Body of pancreas (tissue), 4 donors: ENCODE measurements at regions not wholly inside any gene's neighbourhood (a gene's known extent, or its start where the extent isn't known, plus 50 kb on each side); places are given as distances from the start of the nearest gene placed in this dataset.

Source experiments
- ATAC-seq: fragments of 150-250 bp; one replicate; pipeline ENCODE4 v1.9.1; 2016
- DNase-seq, 4 donors: peaks; one replicate each; pipeline ENCODE4 v3.0.0-alpha.2; 2019
- H3K27ac ChIP-seq, 4 donors: fragments of 200-600 bp; sonication (generic); 1 replicate in 3 of 4; 2 replicates in 1 of 4; pipeline versions ENCODE4 v1.5.1 to v1.6.1; 2016 to 2019; ENCODE audit warnings: mild to moderate bottlenecking in 1 of 4, mixed read lengths in 1 of 4, moderate library complexity in 1 of 4
- H3K27me3 ChIP-seq, 2 donors: fragments of 200-600 bp; sonication (generic); one replicate each; pipeline ENCODE4 v1.6.0; 2016; ENCODE audit warnings: mild to moderate bottlenecking in 1 of 2
- H3K36me3 ChIP-seq, 2 donors: fragments of 200-600 bp; sonication (generic); replicated peaks in 1 of 2; 2 replicates each; pipeline ENCODE4 v1.5.1; 2016; ENCODE audit warnings: low read depth in 2 of 2; ENCODE audit not compliant: insufficient read depth in 1 of 2
- H3K4me1 ChIP-seq: fragments of 200-600 bp; sonication (generic); one replicate; pipeline ENCODE4 v1.6.0; 2016
- H3K4me3 ChIP-seq, 2 donors: fragments of 200-600 bp; sonication (generic); 1 replicate in 1 of 2; 2 replicates in 1 of 2; pipeline ENCODE4 v1.5.1; 2016 to 2019
- H3K9me3 ChIP-seq, 3 donors: fragments of 200-600 bp; sonication (generic); 1 replicate in 2 of 3; 2 replicates in 1 of 3; pipeline ENCODE4 v1.5.1; 2016
- CTCF ChIP-seq, 7 experiments: fragments of 450-650 bp in 4 of 7; fragments of 200-600 bp in 3 of 7; sonication (generic) in 3 of 7; IDR thresholded peaks; one replicate each; pipeline ENCODE4 v1.5.1; 2016 to 2019; ENCODE audit warnings: antibody characterized with exemption in 7 of 7
- POLR2A ChIP-seq, 3 donors: fragments of 450-650 bp; IDR thresholded peaks; one replicate each; pipeline ENCODE4 v1.6.1; 2016; ENCODE audit warnings: antibody characterized with exemption in 3 of 3, mild to moderate bottlenecking in 2 of 3
- WGBS, 2 donors: methylation state at CpG; one replicate each; pipeline ENCODE4 v1.1.5; 2017; 5-methylcytosine and 5-hydroxymethylcytosine counted together
- intact Hi-C: fragments of 100-400 bp; cut with DNase I; formaldehyde crosslinking; loops from one replicate; pipeline ENCODE4 v1.15.1; 2023

- H3K36me3 ChIP-seq, result no peaks in the 10 kb centered on the region
- H3K4me1 ChIP-seq, result no peaks in the 10 kb centered on the region
- H3K27ac ChIP-seq, result no peak overlapping the region
- 64 to 69% methylated on average over 2 of the region's 2 CpGs for WGBS, 2 donors
- DNase-seq (no peak), ATAC-seq (no peak)
- TF ChIP-seq POLR2A (IDR thresholded peaks at IDR 0.05), result no peak
- TF ChIP-seq CTCF (IDR thresholded peaks at IDR 0.05), result no peak
- no peaks in the 10 kb centered on the region for H3K27me3 ChIP-seq
- intact Hi-C loops, result no loop called here
- no peak overlapping the region for H3K4me3 ChIP-seq
- H3K9me3 ChIP-seq, result no peaks in the 10 kb centered on the region
These were observed 637.9 kb downstream of the NLGN4Y start for GRCh38 chrY:15162211-15162610.

GRCh38 chrY:15179890-15180289 is 655.6 kb downstream of the NLGN4Y start:
- DNase-seq, result no peak
- no peak for ATAC-seq
- Histone ChIP-seq H3K27ac (no peak overlapping the region), H3K9me3 (no peaks in the 10 kb centered on the region), H3K4me1 (no peaks in the 10 kb centered on the region), H3K4me3 (no peak overlapping the region), H3K36me3 (no peaks in the 10 kb centered on the region), H3K27me3 (no peaks in the 10 kb centered on the region)
- 9 to 29% methylated on average over 2 of the region's 2 CpGs for WGBS, 2 donors
- intact Hi-C loops, result no loop called here
- TF ChIP-seq CTCF (IDR thresholded peaks at IDR 0.05) (no peak), POLR2A (IDR thresholded peaks at IDR 0.05) (no peak)

GRCh38 chrY:15229056-15229455 is 704.7 kb downstream of the NLGN4Y start:
- WGBS, 2 donors, result 9 to 29% methylated on average over 2 of the region's 2 CpGs
- H3K4me1 ChIP-seq, result no peaks in the 10 kb centered on the region
- ATAC-seq (no peak), DNase-seq (no peak)
- H3K9me3 ChIP-seq, result no peaks in the 10 kb centered on the region
- TF ChIP-seq POLR2A (IDR thresholded peaks at IDR 0.05), result no peak
- no peak for TF ChIP-seq CTCF (IDR thresholded peaks at IDR 0.05)
- H3K36me3 ChIP-seq, result no peaks in the 10 kb centered on the region
- no peak overlapping the region for H3K27ac ChIP-seq
- intact Hi-C loops, result no loop called here
- H3K27me3 ChIP-seq, result no peaks in the 10 kb centered on the region
- H3K4me3 ChIP-seq, result no peak overlapping the region

GRCh38 chrY:15239596-15240132 is 715.3 kb downstream of the NLGN4Y start:
- H3K27ac ChIP-seq, result no peak overlapping the region
- TF ChIP-seq POLR2A (IDR thresholded peaks at IDR 0.05) (no peak), CTCF (IDR thresholded peaks at IDR 0.05) (no peak)
- no peak for DNase-seq
- ATAC-seq, result no peak
- intact Hi-C loops, result no loop called here
- H3K36me3 ChIP-seq, result no peaks in the 10 kb centered on the region
- H3K4me1 ChIP-seq, result no peaks in the 10 kb centered on the region
- 57% methylated on average over 1 of the region's 1 CpG for WGBS, 2 donors
- H3K9me3 ChIP-seq, result no peaks in the 10 kb centered on the region
- no peaks in the 10 kb centered on the region for H3K27me3 ChIP-seq
- H3K4me3 ChIP-seq, result no peak overlapping the region

GRCh38 chrY:15259286-15259685 is 735.0 kb downstream of the NLGN4Y start:
- TF ChIP-seq POLR2A (IDR thresholded peaks at IDR 0.05) (no peak), CTCF (IDR thresholded peaks at IDR 0.05) (no peak)
- ATAC-seq, result no peak
- no peak overlapping the region for H3K4me3 ChIP-seq
- no peaks in the 10 kb centered on the region for H3K4me1 ChIP-seq
- H3K27me3 ChIP-seq, result no peaks in the 10 kb centered on the region
- no peak overlapping the region for H3K27ac ChIP-seq
- DNase-seq, result no peak
- intact Hi-C loops, result no loop called here
- H3K36me3 ChIP-seq, result no peaks in the 10 kb centered on the region
- H3K9me3 ChIP-seq, result no peaks in the 10 kb centered on the region
- 52 to 56% methylated on average over 3 of the region's 3 CpGs for WGBS, 2 donors
